Ectodermal cell (in vitro differentiated cells): ENCODE measurements at regions not wholly inside any gene's neighbourhood (a gene's known extent, or its start where the extent isn't known, plus 50 kb on each side); places are given as distances from the start of the nearest gene placed in this dataset.

Experiments
- H3K27ac ChIP-seq: 2 replicates; pipeline ENCODE4 v1.7.0; 2013; ENCODE audit warnings: mild to moderate bottlenecking, low read depth, low read length; ENCODE audit not compliant: insufficient read depth, poor library complexity, severe bottlenecking
- H3K27me3 ChIP-seq: 2 replicates; pipeline ENCODE4 v1.7.0; 2013; ENCODE audit warnings: mild to moderate bottlenecking, low read length; ENCODE audit not compliant: insufficient read depth, control insufficient read depth, poor library complexity, severe bottlenecking
- H3K36me3 ChIP-seq: one replicate; pipeline ENCODE4 v1.7.0; 2013; ENCODE audit warnings: low read length; ENCODE audit not compliant: control insufficient read depth, insufficient read depth
- H3K4me1 ChIP-seq: one replicate; pipeline ENCODE4 v1.7.0; 2013; ENCODE audit warnings: low read length; ENCODE audit not compliant: control insufficient read depth, insufficient read depth
- H3K4me3 ChIP-seq: 2 replicates; pipeline ENCODE4 v1.7.0; 2013; ENCODE audit warnings: low read depth, low read length, control low read depth; ENCODE audit not compliant: insufficient read depth
- H3K9me3 ChIP-seq: 2 replicates; pipeline ENCODE4 v1.7.0; 2013; ENCODE audit warnings: mild to moderate bottlenecking, low read length, moderate library complexity; ENCODE audit not compliant: control insufficient read depth
- WGBS, 2 experiments: methylation state at CpG; one replicate each; pipeline ENCODE4 v1.1.7; 2013; ENCODE audit warnings: missing lambda C conversion rate in 2 of 2; 5-methylcytosine and 5-hydroxymethylcytosine counted together

DNA sequence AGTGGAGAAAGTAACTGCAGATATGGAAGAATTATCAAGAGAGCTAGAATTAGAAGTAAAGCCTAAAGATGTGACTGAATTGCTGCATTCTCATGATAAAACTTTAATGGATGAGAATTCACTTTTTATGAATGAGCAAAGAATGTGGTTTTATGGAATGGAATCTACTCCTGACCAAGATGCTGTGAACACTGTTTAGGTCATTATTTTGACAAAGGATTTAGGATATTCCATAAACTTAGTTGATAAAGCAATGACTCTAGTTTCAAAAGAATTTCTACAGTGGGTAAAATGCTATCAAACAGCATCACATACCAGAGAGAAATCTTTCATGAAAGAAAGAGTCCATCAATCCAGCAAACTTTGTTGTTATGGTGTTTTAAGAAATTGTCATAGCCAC is 1317.7 kb upstream of the ACVR2A start:
- H3K27ac ChIP-seq, result no peak overlapping the region
- H3K9me3 ChIP-seq, result no peaks in the 10 kb centered on the region
- no peak overlapping the region for H3K4me3 ChIP-seq
- no peaks in the 10 kb centered on the region for H3K4me1 ChIP-seq
- H3K36me3 ChIP-seq, result no peaks in the 10 kb centered on the region
- H3K27me3 ChIP-seq, result no peaks in the 10 kb centered on the region

- H3K27ac ChIP-seq, result no peak overlapping the region
- H3K4me3 ChIP-seq, result no peak overlapping the region
- 40 to 100% methylated on average over 1 of the region's 1 CpG for WGBS, 2 experiments
- H3K27me3 ChIP-seq, result no peaks in the 10 kb centered on the region
- H3K4me1 ChIP-seq, result no peaks in the 10 kb centered on the region
- H3K9me3 ChIP-seq, result no peaks in the 10 kb centered on the region
- no peaks in the 10 kb centered on the region for H3K36me3 ChIP-seq
Observed at GRCh38 chr2:146523196-146523595, 1321.6 kb upstream of the ACVR2A start.

- H3K4me3 ChIP-seq, result no peak overlapping the region
- no peaks in the 10 kb centered on the region for H3K27me3 ChIP-seq
- H3K4me1 ChIP-seq, result no peaks in the 10 kb centered on the region
- no peaks in the 10 kb centered on the region for H3K36me3 ChIP-seq
- no peak overlapping the region for H3K27ac ChIP-seq
- H3K9me3 ChIP-seq, result no peaks in the 10 kb centered on the region
Observed at GRCh38 chr2:146506851-146507250, 1338.0 kb upstream of the ACVR2A start.

GRCh38 chr2:146503366-146503765 is 1341.5 kb upstream of the ACVR2A start:
- 88 to 91% methylated on average over 1 of the region's 1 CpG for WGBS, 2 experiments
- Histone ChIP-seq H3K36me3 (no peaks in the 10 kb centered on the region), H3K27me3 (no peaks in the 10 kb centered on the region), H3K27ac (no peak overlapping the region), H3K4me3 (no peak overlapping the region), H3K9me3 (no peaks in the 10 kb centered on the region), H3K4me1 (no peaks in the 10 kb centered on the region)

DNA sequence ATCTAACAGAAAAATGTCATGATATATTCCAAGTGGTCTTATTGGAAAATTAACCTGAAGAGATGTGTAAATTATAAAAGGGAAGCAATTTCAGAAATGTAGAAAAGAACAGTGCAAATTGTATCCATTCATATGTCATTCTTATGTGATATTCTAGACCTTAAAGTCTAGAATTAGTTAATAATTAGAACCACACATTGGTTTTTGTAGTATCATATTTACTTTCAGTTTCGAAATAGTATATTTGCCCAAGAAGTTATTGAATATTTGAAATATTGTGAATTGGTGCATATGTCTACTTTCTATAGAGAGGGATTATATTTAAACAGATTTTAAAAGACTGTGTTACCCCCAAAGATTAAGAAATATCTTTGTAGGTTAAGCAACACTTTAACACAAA is 1348.6 kb upstream of the ACVR2A start:
- no CpG with 5 or more reads among the region's 1 CpG for WGBS, 2 experiments
- H3K27ac ChIP-seq, result no peak overlapping the region
- peaks cover 2% of the 10 kb centered on the region for H3K9me3 ChIP-seq
- no peaks in the 10 kb centered on the region for H3K36me3 ChIP-seq
- no peaks in the 10 kb centered on the region for H3K4me1 ChIP-seq
- H3K27me3 ChIP-seq, result no peaks in the 10 kb centered on the region
- no peak overlapping the region for H3K4me3 ChIP-seq

DNA sequence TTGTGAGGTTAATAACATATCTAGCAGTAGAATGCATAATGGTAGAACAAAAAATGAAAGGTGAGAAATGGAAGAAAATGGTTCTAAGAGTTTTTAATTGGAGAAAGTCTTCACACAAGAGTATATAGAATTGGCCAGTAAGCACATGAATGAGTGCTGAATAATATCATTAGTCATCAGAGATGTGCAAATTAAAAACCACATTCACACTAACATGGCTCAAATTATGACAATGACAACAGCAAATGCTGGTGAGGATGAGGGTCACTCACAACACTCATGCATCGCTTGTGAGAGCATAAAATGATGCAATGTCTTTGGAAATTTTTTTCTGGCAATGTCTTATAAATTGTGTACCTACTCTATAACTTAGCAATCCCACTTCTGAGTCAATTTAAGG is 1355.4 kb upstream of the ACVR2A start:
- WGBS, 2 experiments, result 86 to 89% methylated on average over 1 of the region's 1 CpG
- Histone ChIP-seq H3K27ac (no peak overlapping the region), H3K4me3 (no peak overlapping the region), H3K27me3 (no peaks in the 10 kb centered on the region), H3K4me1 (no peaks in the 10 kb centered on the region), H3K36me3 (no peaks in the 10 kb centered on the region), H3K9me3 (peaks cover under 1% of the 10 kb centered on the region)

- no peaks in the 10 kb centered on the region for H3K4me1 ChIP-seq
- no peaks in the 10 kb centered on the region for H3K9me3 ChIP-seq
- no peak overlapping the region for H3K27ac ChIP-seq
- H3K36me3 ChIP-seq, result no peaks in the 10 kb centered on the region
- 96 to 100% methylated on average over 1 of the region's 1 CpG for WGBS, 2 experiments
- H3K4me3 ChIP-seq, result no peak overlapping the region
- H3K27me3 ChIP-seq, result no peaks in the 10 kb centered on the region
Observed at GRCh38 chr2:146481629-146482028, 1363.2 kb upstream of the ACVR2A start.

- WGBS, 2 experiments, result 82 to 89% methylated on average over 5 of the region's 5 CpGs
Observed at GRCh38 chr2:146477383-146477782, 1367.4 kb upstream of the ACVR2A start.

GRCh38 chr2:146468578-146468977 is 1376.3 kb upstream of the ACVR2A start:
- Histone ChIP-seq H3K9me3 (no peaks in the 10 kb centered on the region), H3K36me3 (no peaks in the 10 kb centered on the region), H3K4me3 (no peak overlapping the region), H3K4me1 (no peaks in the 10 kb centered on the region), H3K27me3 (no peaks in the 10 kb centered on the region), H3K27ac (no peak overlapping the region)
- 93 to 95% methylated on average over 3 of the region's 3 CpGs for WGBS, 2 experiments

More at GRCh38 chr2:146477383-146477782, 1367.4 kb upstream of the ACVR2A start:
- Histone ChIP-seq H3K36me3 (no peaks in the 10 kb centered on the region), H3K27ac (no peak overlapping the region), H3K27me3 (no peaks in the 10 kb centered on the region), H3K4me3 (no peak overlapping the region), H3K4me1 (no peaks in the 10 kb centered on the region), H3K9me3 (no peaks in the 10 kb centered on the region)

DNA sequence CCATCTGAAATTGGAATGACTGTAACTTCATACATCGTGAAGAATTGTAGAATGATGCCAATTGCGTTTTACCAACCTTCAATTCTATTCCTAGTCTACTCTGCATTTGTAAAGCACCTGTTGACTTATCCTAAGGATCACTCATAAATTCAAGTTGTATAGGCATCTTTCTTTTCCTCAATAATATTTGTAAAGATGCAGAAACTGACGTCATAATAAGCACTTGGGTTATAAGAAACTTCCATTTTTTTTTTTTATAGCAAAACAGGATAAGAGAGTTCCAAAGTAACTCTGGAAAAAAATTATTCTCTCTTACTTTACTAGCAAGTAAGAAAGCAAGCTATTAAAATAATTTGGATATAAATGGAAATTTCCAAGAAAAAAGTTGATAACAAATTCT is 1377.4 kb upstream of the ACVR2A start:
- Histone ChIP-seq H3K9me3 (no peaks in the 10 kb centered on the region), H3K4me3 (no peak overlapping the region), H3K27me3 (no peaks in the 10 kb centered on the region), H3K4me1 (no peaks in the 10 kb centered on the region), H3K27ac (no peak overlapping the region), H3K36me3 (no peaks in the 10 kb centered on the region)
- 90 to 100% methylated on average over 2 to 3 of the region's 3 CpGs for WGBS, 2 experiments

- peaks cover 1% of the 10 kb centered on the region for H3K9me3 ChIP-seq
- no peaks in the 10 kb centered on the region for H3K27me3 ChIP-seq
- WGBS, 2 experiments, result 95 to 98% methylated on average over 7 of the region's 7 CpGs
- H3K36me3 ChIP-seq, result no peaks in the 10 kb centered on the region
- no peak overlapping the region for H3K4me3 ChIP-seq
- H3K4me1 ChIP-seq, result no peaks in the 10 kb centered on the region
- no peak overlapping the region for H3K27ac ChIP-seq
Observed at GRCh38 chr2:146465460-146465859, 1379.4 kb upstream of the ACVR2A start.
